ENCODE measurements at regions not wholly inside any gene's neighbourhood (a gene's known extent, or its start where the extent isn't known, plus 50 kb on each side); places are given as distances from the start of the nearest gene placed in this dataset.

GRCh38 chr14:22407033-22407432 is 182.0 kb downstream of the DAD1 start:
- H3K4me1 ChIP-seq, result no peaks in the 10 kb centered on the region
- 68 to 85% (median 77%) methylated on average over 6 of the region's 6 CpGs for WGBS, 5 donors
- no peak for DNase-seq
- no peak overlapping the region for H3K4me3 ChIP-seq
- intact Hi-C loops (cut with DNase I; ENCODE audit: low total_unique reads), result no loop called here
- no peaks in the 10 kb centered on the region for H3K27me3 ChIP-seq (replicated peaks in 1 of 7)
- no peak overlapping the region for H3K27ac ChIP-seq
- H3K36me3 ChIP-seq, result no peaks in the 10 kb centered on the region
- no peaks in the 10 kb centered on the region for H3K9me3 ChIP-seq
- TF ChIP-seq POLR2A (IDR thresholded peaks at IDR 0.05) (no peak), CTCF (IDR thresholded peaks at IDR 0.05 in 8 of 11, conservative IDR thresholded peaks at IDR 0.05 in 3 of 11) (no peak)

GRCh38 chr14:22405201-22405600 is 183.8 kb downstream of the DAD1 start:
- Histone ChIP-seq H3K36me3 (no peaks in the 10 kb centered on the region), H3K4me3 (no peak overlapping the region), H3K27me3 (replicated peaks in 1 of 7) (peaks cover 0 to 6% (median 0%) of the 10 kb centered on the region in 7 donors), H3K9me3 (no peaks in the 10 kb centered on the region), H3K4me1 (no peaks in the 10 kb centered on the region), H3K27ac (no peak overlapping the region)
- WGBS, 5 donors, result 65 to 95% (median 90%) methylated on average over 1 of the region's 1 CpG
- intact Hi-C loops (cut with DNase I; ENCODE audit: low total_unique reads), result no loop called here
- no peak for DNase-seq
- TF ChIP-seq POLR2AphosphoS5 (IDR thresholded peaks at IDR 0.05), result no peak
- no peak for TF ChIP-seq POLR2A (IDR thresholded peaks at IDR 0.05)
- no peak for TF ChIP-seq CTCF (IDR thresholded peaks at IDR 0.05 in 8 of 11, conservative IDR thresholded peaks at IDR 0.05 in 3 of 11)

GRCh38 chr14:22403296-22403695 is 185.7 kb downstream of the DAD1 start:
- H3K27me3 ChIP-seq (replicated peaks in 1 of 7), result peaks cover 0 to 6% (median 0%) of the 10 kb centered on the region in 7 donors
- peaks cover 0 to 11% (median 0%) of the 10 kb centered on the region in 6 donors for H3K4me1 ChIP-seq
- H3K4me3 ChIP-seq, result no peak overlapping the region
- no peaks in the 10 kb centered on the region for H3K36me3 ChIP-seq
- DNase-seq, result no peak
- no peaks in the 10 kb centered on the region for H3K9me3 ChIP-seq
- H3K27ac ChIP-seq, result no peak overlapping the region
- intact Hi-C loops (cut with DNase I; ENCODE audit: low total_unique reads), result no loop called here
- WGBS, 5 donors, result 76 to 83% (median 79%) methylated on average over 4 of the region's 4 CpGs
- TF ChIP-seq POLR2AphosphoS5 (IDR thresholded peaks at IDR 0.05) (no peak), POLR2A (IDR thresholded peaks at IDR 0.05) (no peak), CTCF (IDR thresholded peaks at IDR 0.05 in 8 of 11, conservative IDR thresholded peaks at IDR 0.05 in 3 of 11) (no peak)

- WGBS, 5 donors, result 72 to 84% (median 80%) methylated on average over 3 of the region's 3 CpGs
- intact Hi-C loops (cut with DNase I; ENCODE audit: low total_unique reads), result no loop called here
Observed at GRCh38 chr14:22400655-22401259, 188.3 kb downstream of the DAD1 start.

More at GRCh38 chr14:22400655-22401259, 188.3 kb downstream of the DAD1 start:
- TF ChIP-seq CTCF (IDR thresholded peaks at IDR 0.05 in 8 of 11, conservative IDR thresholded peaks at IDR 0.05 in 3 of 11) (no peak), POLR2AphosphoS5 (IDR thresholded peaks at IDR 0.05) (no peak), POLR2A (IDR thresholded peaks at IDR 0.05) (no peak)
- Histone ChIP-seq H3K36me3 (no peaks in the 10 kb centered on the region), H3K4me1 (peaks cover 0 to 23% (median 8%) of the 10 kb centered on the region in 6 donors), H3K4me3 (no peak overlapping the region), H3K9me3 (no peaks in the 10 kb centered on the region), H3K27ac (no peak overlapping the region), H3K27me3 (replicated peaks in 1 of 7) (peaks cover 0 to 9% (median 0%) of the 10 kb centered on the region in 7 donors)
- no peak for DNase-seq
